ENCODE measurements at regions not wholly inside any gene's neighbourhood (a gene's known extent, or its start where the extent isn't known, plus 50 kb on each side); places are given as distances from the start of the nearest gene placed in this dataset.

DNA sequence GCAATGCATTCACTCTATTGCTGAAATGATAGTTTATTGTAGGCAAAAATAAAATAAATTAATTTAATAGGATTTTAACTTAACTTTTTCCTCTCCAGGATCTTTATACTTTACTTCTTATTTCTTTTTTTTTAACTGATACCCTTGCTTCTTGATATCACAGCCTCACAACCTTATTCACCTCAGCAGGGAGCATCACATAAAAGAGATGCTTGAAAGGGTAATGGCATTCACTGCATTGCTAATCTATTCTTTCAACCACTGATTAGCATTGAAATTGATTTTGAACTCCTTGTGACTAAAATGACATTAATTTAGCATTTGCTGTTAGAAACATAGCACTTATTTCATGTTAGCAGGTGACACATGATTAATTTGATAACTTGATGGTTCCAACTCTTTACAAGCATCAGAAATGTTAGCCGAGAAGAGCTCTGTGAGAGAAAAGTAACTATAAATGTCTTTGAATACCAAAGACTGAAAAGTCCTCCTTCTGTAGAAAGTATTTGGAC is 689.5 kb upstream of the MGAT4C start:
- TF ChIP-seq, protein P1, sequence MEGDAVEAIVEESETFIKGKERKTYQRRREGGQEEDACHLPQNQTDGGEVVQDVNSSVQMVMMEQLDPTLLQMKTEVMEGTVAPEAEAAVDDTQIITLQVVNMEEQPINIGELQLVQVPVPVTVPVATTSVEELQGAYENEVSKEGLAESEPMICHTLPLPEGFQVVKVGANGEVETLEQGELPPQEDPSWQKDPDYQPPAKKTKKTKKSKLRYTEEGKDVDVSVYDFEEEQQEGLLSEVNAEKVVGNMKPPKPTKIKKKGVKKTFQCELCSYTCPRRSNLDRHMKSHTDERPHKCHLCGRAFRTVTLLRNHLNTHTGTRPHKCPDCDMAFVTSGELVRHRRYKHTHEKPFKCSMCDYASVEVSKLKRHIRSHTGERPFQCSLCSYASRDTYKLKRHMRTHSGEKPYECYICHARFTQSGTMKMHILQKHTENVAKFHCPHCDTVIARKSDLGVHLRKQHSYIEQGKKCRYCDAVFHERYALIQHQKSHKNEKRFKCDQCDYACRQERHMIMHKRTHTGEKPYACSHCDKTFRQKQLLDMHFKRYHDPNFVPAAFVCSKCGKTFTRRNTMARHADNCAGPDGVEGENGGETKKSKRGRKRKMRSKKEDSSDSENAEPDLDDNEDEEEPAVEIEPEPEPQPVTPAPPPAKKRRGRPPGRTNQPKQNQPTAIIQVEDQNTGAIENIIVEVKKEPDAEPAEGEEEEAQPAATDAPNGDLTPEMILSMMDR (IDR thresholded peaks at IDR 0.05; ENCODE audit: low read length), result no peak
- no peak for TF ChIP-seq EZH2 (IDR thresholded peaks at IDR 0.05; ENCODE audit: borderline replicate concordance, low read length)

Data from OCI-LY1 (cell line).